ENCODE measurements at regions not wholly inside any gene's neighbourhood (a gene's known extent, or its start where the extent isn't known, plus 50 kb on each side); places are given as distances from the start of the nearest gene placed in this dataset.

GRCh38 chr16:26189536-26189935 lies 497.8 kb downstream of the HS3ST4 start:
- no peak for DNase-seq

DNA sequence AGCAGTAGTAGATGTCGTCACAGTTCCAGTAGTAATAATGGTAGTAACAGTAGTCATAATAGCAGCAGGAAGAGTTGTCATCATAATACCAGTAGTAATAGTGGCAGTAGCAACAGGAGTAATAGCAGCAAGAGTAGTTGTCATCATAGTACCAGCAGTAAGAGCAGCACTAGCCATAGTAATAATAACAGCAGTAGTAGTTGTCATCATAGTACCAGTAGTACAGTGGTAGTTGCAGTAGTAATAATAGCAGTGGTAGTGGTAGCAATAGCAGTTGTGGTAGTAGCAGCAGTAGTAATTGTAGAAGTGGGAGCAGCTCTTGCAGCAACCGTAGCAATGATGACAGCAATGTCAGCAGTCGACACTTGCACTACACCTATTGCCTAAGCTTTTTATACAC lies 502.8 kb downstream of the HS3ST4 start:
- DNase-seq, result no peak

- no peak for DNase-seq
These were observed 503.5 kb downstream of the HS3ST4 start for GRCh38 chr16:26195225-26195624.

GRCh38 chr16:26196310-26196709 lies 504.6 kb downstream of the HS3ST4 start:
- DNase-seq, result no peak

GRCh38 chr16:26196802-26197201 lies 505.0 kb downstream of the HS3ST4 start:
- no peak for DNase-seq

DNA sequence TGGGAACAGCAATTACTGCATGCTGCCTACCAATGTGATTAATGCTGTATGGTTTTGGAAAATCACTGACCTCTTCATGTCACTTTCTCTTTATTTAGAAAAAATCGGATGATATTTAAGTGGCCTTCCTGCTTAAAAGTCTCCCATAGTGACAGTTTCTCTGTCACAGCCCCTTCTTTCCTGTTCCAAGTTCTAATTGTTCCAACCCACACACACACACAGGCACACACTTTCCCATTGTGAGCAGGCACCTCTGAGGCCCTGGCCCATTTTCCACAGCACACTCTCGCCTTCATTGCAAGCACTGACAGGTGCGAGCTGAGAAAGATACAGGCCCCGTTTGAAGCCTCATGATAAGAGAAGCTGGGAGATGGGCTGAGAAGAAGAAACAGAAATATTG lies 505.9 kb downstream of the HS3ST4 start:
- no peak for DNase-seq

- DNase-seq, result no peak
These were observed 506.5 kb downstream of the HS3ST4 start for GRCh38 chr16:26198221-26198620.

DNA sequence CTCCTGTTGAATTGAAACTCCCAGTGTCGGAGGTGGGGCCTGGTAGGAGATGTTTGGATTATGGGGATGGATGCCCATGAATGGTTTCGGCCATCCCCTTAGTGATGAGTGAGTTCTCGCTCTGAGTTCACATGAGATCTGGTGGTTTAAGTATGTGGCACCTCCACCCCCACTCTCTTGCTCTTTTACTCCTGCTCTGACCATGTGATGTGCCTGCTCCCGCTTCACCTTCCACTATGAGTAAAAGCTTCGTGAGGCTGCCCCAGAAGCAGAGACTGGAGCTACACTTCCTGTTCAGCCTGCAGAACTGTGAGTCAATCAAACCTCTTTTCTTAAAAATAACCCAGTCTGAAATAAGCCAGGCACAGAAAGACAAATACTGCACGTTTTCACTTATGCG lies 512.4 kb downstream of the HS3ST4 start:
- no peak for DNase-seq

DNA sequence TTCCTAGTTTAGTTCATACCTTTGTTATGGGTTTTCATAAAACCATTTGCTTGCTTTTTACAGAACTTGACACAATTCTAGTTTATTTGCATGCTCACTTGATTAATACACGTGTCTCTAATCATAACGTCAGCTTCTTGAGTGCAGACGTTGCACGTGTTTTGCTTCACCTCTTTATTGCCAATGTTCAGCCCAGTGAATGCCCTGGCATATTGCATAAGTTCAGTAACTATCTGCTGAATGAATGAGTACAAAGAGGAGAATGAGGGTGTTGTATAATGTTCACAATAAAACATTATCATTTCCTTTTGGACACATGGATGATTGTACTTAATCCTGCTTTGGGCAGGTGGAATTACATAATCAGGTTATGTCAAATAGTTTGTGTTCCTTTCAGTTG lies 519.8 kb downstream of the HS3ST4 start:
- DNase-seq, result no peak

DNA sequence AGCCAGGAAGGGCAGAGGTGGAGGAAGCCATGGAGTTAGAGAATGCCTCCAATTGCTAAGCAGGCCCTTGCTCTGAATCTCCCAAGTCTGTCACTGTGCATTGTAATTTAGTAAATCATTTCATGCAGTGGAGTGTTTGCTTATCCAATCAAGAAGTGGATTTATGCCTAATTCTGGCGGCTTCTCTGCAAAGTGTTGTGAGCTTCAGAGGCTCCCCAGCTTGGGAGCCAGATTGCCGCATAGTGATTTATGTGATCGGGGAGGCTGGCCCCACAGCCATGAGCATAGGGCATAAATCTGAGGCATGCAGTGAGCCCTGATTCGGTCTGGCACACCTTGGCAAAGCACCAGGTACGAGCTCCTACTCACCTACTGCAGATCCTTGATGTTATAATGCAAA lies 520.8 kb downstream of the HS3ST4 start:
- no peak for DNase-seq

DNA sequence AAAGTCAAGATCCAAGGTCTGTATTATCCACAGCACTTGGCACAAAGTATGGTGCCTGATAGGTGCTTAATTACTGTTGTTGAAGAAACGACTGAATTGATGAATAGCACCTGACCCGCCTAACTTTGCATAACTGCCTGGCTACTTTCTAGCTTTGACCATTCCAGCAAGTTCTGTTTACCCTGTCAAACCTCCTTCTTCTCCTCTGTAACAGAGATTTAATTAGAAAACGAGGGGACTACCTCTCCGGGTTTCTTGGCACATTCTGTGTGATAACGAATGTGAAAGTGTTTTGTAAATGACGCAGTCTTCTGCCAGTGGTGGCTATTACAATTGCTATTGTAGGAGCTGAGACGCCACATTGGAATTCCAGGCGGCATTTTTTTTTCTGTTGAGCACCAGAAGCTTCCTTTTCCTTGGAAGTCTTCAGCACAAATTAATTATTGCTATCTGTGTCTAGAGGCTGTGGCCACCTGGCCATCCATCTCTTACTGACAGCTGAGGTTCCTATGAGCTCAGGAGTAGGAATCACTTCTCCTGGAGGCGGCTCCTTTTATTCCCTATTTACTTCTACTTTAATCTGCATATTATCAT lies 522.9 kb downstream of the HS3ST4 start:
- DNase-seq, result no peak

GRCh38 chr16:26220894-26221293 lies 529.1 kb downstream of the HS3ST4 start:
- DNase-seq, result no peak

DNA sequence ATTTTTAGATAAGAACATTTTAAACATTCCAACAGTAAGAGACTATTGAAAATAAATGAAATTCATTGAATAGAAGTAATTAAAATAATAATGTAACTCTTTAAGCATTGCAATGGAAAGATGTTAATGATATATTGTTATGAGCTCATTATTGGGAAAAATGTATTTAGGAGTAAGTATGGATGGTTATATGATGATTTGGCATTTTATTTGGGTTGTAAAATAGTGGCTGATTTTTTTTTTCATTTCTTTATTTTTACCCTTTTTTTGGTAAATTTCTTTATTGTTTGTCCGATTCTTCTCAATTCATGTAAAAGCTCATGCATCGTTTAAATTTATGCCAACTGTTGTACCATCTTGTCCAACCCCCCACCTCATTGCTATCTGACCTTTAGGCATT lies 539.9 kb downstream of the HS3ST4 start:
- no peak for DNase-seq

GRCh38 chr16:26240807-26241206 lies 549.0 kb downstream of the HS3ST4 start:
- no peak for DNase-seq

GRCh38 chr16:26247063-26247462 lies 555.3 kb downstream of the HS3ST4 start:
- no peak for DNase-seq

DNA sequence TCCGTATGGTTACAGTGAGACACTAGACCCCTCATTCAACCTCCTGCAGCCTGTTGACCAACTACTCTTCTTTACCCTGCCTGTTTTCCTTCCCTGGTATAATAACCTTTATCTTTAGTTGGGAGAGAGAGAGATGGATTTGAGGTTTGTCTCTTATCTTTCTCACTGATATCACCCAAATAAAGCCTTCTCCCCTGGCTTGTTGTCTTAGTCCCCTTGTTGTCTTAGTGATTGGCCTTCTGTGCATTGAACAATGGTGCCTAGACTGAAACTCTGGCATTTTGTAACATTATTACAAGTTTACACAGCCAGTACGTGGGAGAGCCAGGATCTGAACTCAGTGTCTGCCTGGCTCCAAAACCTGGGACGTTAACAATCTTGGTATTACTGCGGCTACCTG lies 560.8 kb downstream of the HS3ST4 start:
- no peak for DNase-seq

GRCh38 chr16:26261621-26262020 lies 569.9 kb downstream of the HS3ST4 start:
- no peak for DNase-seq

DNA sequence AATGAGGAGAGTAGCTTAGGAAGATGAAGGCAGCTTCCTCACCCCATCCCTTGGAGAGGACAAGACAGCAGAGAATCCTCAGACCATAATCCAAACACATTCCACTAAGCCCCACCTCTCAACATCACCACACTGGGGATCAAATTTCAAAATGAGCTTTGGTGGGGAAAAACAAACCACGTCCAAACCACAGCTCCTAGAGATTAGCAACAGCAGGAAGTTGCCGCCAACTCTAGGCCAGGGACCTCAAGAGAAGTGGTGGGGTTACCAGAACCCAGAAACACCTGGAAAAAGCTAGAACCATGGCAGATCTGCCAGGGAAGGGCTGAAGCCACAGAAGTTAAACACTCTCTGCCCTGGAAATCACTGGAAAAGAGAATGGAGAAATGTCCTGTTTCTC lies 571.6 kb downstream of the HS3ST4 start:
- no peak for DNase-seq

DNA sequence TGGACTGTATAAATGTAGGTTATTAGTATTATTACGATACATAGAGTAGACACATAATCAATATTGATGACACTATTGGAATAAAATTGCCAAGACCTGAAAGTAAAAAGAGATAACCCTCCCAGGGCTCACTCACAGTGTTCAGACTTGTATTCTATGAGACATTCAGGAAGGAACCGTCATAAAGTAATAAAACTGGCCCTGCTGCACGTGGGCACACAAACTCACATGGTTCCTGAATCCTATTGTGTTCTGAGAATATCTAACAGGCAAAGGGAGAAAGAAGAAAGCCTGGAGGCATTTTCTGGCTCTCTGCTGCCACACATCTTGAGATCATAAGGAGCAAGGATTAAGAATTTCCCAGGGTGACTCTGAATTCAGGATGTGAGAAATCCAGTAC lies 575.9 kb downstream of the HS3ST4 start:
- no peak for DNase-seq

- no peak for DNase-seq
These were observed 577.9 kb downstream of the HS3ST4 start for GRCh38 chr16:26269673-26270072.

DNA sequence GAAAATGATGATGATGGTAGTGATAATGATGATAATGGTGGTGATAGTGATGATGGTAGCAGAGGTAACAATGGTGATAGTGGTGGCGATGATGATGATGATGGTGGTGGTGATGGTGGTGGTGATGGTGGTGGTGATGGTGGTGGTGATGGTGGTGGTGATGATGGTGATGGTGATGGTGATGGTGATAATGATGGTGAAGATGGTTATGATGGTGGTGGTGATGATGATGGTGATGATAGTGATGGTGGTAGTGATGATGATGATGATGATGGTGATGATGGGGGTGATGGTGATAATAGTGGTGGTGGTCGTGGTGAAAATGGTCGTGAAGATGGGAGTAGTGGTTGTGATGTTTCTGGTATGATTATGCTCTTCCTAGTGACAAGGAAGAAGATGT lies 581.8 kb downstream of the HS3ST4 start:
- DNase-seq, result no peak

GRCh38 chr16:26275021-26275590 lies 583.3 kb downstream of the HS3ST4 start:
- DNase-seq, result no peak

GRCh38 chr16:26276289-26276688 lies 584.5 kb downstream of the HS3ST4 start:
- DNase-seq, result no peak

GRCh38 chr16:26281381-26282110 lies 589.8 kb downstream of the HS3ST4 start:
- DNase-seq, result no peak

Measured in stimulated activated CD4-positive, alpha-beta T cell treated with anti-CD3 and anti-CD28 coated beads, Interleukin-2, amount 100 ng/mL, for 48 hours (primary cell).